HG02852 (cell line): ENCODE measurements at regions not wholly inside any gene's neighbourhood (a gene's known extent, or its start where the extent isn't known, plus 50 kb on each side); places are given as distances from the start of the nearest gene placed in this dataset.

Source experiments
- ATAC-seq: cut with Tn5 transposase; IDR thresholded peaks from one replicate; pipeline ENCODE4 v1.9.1; 2021; ENCODE audit warnings: mild to moderate bottlenecking, moderate library complexity; ENCODE audit not compliant: unreplicated experiment

DNA sequence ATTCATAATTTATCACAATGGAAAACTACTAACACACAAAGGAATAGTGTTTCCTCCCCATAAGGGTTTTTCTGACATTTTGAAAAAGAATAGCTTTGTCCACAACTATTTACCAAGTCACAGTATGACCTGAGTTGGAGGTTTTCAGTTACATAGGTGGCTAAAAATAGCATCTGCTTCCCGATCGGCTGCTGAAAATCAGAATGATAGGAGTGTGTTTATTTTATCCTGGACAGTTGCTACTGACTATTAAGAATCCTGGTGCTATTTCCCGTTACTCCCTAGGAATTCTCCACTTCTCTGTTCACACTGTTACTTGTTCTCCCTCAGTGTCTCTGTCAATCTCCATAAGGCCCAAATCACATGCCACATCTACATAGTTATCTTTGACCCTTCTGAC is 353.9 kb upstream of the RARB start:
- no peak for ATAC-seq

DNA sequence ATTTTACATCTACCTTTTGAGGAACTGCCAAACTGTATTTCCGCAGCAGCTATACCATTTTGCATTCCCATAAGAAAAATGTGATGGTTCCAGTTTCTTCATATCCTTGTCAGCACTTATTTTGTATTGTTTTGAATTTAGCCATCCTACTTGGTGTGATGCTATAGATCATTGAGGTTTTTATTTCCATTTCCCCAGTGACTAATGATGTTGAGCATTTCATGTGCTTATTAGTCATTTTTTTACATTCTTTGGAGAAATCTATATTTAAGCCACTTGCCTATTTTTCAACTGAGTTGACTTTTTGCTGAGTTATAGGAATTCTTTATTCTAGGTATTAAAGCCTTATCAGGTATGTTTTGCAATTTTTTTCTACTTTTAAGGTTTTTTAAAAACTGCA is 347.6 kb upstream of the RARB start:
- ATAC-seq, result no peak

DNA sequence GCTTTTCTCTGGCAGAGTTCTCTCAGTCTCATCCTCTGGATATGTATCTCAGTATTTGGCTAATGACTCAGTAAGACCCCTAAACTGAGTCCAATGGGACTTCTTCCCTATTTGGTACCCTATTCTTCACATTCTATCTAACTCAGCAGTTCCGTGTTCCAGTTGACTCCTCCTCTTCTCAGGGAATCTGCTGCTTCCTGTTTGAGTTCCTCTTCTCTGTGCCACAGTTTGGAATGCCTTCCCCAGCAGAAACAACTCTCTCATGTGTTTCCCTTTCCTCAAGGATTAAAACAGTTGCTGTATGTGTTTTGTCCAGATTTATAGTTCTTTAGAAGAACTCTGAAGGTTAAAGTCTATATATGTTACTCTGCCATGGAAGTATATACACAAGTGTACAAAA is 344.0 kb upstream of the RARB start:
- ATAC-seq, result no peak

DNA sequence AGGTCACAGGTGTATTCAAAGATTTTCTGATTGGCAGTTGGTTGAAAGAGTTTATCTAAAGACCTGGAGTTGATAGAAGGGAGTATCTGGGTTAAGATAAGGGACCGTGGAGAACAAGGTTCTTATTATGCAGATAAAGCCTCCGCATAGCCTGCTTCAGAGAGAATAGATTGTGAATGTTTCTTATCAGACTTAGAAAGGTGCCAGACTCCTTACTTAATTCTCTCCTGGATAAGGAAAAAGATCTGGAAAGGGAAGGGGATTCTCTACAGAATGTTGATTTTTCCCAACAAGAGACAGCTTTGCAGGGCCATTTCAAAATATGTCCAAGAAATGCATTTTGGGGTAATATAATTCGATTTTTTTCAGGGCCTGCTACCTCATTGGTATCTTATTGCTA is 341.3 kb upstream of the RARB start:
- ATAC-seq, result no peak

DNA sequence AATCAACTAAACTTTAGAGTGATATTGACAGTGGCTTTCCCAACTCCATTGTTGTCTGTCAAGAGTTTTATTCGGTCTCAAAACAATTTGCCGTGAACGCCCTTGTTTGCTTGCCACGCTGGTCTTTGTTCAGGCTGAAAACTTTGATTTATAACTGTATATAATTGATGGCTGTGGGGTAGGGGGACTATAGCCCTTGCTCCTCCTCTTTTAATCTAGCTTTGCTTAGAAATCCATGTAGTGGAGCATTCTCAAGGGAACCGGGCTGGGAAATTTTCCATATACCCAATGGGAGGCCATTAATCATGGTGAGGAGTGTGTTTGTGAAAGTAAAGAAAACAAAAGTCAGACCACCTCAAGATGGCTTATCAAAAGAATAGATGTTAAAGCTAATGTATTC is 339.8 kb upstream of the RARB start:
- ATAC-seq, result no peak

DNA sequence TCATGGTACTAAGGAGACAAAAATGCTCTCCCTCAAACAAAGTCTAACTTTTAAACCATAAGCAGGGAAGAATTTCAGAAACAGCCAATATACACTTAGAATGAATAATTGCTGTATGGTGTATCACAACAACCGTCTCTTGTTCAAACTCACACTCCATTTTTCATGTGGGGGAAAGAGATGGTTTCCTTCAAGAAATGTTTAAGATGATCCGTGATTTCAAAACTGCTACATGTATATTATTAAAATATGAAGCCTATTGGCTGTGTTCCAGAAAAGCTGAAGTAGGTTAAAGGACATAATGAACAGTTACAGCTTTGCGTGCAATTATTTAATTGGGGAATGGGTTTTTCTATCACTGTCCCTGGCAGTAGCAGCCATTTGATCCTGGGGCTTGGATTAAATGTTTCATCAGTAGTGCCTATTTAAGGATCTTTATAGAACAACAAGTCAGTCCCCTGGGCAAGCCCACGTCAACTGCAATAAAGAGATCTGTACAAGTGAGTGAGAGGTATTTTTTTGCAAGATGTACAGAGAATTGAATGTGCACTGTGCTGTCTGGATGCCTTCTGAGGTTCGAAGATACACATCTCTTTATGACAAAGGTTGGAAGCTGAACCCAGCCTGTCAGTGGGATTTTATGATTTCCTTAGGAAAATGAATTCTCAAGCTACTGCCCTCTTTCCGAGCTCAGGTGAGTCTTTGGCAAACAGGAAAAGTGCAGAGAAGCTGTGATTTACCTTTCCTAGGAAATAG is 337.2 kb upstream of the RARB start:
- ATAC-seq, result no peak

DNA sequence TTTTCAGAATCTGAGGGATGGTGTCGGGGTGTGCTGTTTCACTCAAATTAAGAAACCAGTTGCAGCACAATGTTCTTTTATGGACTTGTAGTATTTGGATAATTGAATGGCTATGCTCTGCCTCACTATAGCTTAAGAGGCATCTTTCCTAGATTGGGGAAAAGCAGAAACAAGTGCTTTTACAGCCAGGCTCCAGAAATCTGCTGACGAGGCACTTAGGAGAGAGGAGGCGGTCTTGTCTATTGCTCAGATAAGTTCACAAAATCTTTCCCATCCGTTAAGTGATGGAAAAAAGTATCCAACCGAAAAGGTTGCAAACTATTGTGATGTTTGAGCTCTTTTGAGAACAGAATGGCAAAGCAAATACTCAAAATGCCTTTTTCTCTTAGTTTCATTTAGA is 336.1 kb upstream of the RARB start:
- no peak for ATAC-seq

DNA sequence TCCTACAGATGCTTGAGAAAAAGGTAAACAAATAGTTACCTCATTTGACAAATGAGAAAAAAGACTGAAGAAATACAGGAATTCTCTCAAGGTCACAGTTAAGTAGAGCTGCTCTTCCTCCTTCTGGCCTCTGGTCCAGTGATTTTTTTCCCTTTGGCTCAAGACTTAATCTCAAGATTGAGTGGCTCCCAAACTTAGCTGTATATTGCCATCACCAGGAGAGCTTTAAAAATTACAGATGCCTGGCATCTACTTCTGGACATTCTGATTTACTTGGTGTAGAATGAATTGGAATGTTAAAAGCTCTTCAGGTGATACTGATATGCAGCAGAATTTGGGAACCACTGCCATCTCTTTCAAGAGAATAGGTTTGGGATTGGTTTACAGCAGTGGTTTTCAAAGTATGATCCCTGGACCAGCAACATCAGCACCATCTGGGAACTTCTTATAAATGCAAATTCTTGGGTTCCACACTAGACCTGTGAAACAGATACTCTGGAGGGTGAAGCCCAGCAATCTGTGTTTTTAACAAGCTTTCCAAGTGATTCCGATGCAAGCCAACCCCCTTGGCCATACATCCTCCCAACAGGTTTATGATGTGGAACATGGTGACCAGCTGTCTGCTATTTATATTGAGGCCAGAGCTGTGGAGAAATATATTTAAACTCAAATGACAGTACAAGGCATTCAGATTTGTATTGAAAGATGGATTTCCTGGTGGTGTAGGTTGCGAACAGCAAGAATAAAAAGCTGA is 333.0 kb upstream of the RARB start:
- ATAC-seq, result no peak

DNA sequence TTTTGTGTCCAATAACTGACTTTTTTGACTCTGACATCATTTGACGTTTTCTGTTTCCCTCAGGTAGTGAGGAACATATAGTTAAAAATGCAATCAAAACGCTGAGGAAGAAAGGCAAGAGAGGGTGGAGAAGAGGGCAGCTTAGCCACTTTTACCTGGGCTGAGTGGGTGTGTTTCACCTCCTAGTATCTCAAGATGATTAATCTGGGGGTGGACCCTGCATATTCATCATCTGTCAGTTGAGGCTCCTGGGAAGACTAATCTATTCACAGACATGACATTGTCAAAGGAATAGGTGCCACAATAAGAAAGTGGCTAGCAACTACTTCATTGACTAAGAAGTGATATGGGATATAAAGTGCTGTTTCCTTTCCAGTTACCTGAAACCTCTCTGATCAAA is 331.5 kb upstream of the RARB start:
- ATAC-seq, result no peak

DNA sequence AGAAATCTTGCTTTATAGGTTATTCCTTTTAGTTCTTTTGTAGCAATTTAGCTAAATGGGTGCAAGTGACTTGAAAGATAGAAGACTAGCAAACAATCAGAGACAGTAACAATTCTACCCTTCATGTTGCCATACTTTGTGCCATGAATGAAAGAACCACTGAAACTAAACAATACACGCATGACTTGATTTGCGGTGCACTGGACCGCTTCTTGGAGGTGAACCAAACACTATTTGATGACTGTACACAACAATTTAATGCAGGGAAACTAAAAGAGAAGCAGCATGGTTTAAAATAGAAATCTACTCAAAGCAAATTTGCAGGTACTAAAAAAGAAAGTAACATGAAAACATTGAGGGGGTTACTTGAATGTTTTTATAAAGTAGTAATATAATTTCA is 331.0 kb upstream of the RARB start:
- ATAC-seq, result no peak

DNA sequence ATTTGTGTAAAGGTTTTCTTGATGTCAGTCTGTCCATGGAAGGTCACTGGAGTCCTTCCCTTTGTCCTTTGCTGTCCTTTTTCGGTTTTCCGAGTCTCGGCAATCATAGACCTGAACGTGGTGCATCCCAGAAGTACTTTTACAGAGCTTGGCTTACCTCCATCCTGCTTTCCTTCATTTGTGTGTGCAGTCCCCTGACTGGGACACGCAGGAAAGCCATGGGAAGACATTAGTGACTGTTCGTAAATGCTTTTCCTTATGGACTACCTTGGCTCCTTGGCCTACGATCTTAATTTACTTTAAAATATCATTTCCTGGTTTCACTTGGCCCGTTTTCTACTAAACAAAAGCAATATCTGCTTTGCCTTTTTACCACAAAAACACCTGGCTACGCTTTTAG is 328.4 kb upstream of the RARB start:
- no peak for ATAC-seq

DNA sequence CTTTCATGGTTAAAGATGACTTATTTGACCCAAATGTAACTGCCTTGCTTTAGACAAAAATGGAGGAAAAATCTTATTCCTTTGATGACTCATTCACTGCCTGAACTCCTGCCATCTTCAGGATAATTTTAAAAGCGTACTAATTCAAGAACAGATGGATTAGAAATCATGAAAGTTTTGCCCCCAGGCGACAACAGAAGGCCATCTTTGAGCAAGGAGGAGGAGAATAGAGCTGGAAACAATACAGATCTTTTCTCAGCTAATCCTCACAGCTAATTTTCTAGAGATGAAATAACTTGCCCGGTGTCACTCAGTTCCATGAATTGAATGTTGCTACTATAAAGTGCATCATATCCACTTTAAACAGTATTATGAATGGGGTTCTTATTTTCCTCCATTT is 324.7 kb upstream of the RARB start:
- no peak for ATAC-seq

DNA sequence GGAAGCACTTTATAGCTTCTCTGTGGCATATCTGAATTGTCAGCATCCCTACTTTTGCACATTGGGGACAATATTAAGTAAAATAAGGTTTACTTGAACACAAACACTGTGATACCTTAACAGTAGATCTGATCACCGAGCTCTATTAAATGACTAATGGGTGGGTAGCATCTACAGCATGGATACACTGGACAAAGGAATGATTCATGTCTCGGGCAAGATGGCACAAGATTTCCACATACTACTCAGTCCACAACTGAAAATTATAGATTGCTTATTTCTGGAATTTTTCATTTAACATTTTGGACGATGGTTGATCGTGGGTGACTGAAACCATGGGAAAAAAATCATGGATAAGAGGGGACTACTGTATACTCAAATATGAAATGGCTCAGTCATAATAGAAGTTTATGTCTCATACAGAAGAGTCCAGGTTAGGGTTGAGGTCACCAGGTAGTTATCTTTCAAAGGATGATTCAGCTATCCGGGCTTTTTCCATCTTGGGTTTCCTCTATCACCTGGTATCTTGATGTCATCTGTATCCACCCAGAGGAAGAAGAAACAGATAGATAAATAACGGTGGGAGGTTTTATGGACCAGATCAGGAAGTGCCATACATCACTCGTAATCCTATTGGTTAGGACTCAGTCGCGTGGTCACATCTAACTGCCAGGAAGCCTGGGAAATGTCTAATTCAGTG is 320.0 kb upstream of the RARB start:
- no peak for ATAC-seq

DNA sequence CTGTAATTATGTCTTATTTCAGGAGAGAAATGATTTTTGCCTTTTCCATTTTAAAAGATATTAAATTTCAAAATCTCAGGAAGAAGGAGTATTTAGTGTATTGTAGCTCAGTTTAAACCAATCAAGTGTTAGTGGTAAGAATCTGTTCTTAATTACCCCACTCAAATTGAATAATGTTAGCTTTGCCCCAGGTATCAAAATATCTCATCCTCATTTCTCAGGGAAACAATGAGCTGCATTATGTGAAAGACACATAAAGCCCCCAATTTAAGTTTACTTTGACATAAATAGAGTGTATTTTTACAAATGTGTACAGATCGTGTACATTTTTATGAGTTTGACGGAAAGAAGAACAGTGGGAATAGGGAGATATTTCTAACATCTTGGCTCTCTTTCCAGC is 317.4 kb upstream of the RARB start:
- ATAC-seq, result no peak

DNA sequence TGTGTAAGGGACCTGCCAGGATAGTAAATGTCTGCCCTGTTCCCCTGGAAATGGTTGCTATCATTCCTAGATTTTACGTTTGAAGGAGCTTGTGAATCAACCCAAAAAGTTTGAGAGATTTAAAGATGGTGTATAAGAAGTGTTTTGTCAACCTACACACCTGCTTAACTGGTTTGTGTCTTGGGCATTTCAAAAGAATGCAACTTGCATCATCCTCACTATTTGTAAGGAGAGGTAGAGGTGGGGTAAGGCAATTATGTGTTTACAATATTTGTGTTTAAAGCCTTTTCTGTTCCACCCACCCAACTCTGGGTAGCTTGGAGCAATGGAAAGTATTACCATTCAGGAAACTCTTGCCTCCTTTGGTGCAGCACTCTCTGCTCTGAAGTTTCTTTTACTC is 314.2 kb upstream of the RARB start:
- no peak for ATAC-seq

DNA sequence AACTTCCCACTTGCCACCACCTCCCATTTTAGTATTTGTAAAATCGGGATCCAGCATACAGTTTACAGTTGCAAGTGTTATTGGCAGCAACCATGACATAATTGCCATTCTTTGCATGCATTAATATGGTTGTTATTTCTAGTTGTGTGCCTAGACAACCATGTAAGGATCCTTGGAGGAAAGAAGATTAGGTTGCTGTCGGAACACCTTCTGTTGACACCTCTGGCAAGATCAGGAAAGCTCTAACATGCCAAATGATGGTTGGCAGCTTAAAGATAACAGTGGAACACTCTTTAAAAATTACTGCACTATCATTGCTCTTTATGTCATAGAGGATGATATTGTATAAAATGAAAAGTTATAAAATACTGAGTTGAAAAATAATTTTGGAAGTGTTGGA is 313.5 kb upstream of the RARB start:
- no peak for ATAC-seq

DNA sequence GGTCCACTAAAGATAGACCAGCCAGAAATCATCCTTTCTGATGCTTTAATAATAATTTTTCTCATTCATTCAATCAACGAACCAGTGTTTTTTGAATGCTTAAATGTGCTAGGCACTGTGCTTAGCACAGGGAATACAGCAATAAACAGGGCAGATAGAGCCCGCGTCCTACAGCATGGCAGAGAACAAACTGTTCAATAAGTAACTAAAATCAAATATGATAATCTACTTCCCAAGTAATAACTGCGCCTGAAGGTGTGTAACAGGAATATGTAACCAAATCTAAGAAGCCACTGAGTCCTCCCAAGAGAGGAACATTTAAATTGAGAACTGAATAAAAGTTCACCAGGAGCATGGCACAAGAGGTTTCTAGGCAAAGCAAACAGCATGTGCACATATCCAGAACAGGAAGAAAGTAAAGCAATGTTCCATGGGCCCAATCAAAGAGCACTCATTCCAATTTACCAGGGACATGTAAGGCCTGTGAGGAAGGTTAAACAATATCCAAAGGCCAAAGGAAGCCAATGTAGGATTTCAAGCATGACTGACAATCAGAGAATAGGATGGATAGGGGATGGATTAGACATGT is 311.0 kb upstream of the RARB start:
- no peak for ATAC-seq

DNA sequence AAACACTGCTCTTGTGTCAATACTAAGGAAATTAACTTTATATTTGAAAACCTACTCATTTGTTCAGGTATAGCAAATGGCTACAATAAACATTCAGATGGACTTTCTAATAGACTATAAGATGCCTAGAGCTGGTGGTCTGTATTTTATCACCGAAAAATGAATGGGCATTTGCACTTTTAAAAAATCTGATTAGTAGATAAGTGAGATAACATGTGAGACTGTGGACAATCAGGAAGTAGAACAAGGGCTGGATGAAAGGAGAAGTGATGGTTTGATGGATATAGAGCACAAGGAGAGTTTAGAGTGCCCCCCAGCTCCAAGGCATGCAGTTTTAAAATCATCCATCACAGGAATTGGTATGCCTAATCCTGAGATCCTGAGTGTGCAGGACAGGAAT is 308.4 kb upstream of the RARB start:
- no peak for ATAC-seq

DNA sequence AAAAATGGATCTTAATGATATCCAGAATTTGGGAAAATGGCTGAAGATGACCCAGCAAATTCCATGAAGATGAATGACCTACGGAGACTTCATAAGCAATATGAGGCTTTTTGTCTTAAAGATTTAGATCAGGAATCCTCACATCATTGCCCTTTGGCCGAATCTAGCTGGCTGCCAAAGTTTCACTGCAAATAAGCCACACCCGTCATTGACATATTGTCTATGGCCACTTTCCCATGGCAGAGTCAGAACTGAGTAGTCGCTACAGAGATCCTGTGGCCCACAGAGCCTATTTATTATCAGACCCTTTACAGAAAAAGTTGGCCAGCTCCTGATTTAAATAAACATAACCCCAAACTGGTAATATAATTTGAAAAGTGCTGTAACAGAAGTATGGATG is 307.4 kb upstream of the RARB start:
- ATAC-seq, result no peak

DNA sequence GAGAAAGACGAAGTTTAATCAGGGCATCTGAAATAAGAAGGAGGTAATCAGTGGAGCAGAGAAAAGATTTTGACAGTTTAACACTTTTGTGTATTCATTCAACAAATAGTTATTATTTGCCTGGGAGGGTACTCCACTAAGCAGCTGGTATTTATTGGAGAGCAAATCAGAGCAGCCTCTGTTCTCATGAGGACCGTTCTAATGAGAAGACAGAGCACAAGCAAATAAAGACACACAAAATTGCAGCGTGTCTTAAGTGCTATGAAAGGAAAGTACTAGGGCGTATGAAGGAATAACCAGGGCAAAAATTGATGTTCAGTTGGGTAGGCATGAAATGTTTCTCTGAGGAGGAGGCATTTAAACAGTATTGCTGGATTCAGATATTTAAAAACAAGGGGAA is 302.9 kb upstream of the RARB start:
- no peak for ATAC-seq

DNA sequence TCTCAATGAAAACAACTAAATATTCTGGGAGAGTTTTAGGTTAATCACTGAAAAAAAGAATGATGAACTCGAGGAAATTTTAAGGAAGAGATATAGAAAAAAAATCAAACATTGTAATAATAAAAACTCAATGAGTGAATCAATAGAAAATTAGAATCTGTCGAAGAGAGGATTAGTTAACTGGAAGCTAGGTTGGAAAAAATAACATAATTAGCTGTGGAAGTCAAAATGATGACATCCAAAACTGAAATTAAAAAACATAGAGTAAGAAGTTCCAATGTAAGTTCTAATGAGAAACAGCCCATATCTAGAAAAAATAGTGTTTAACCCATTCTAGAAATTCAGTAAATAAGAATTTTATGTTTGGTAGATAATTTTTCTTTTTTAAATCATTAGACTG is 299.3 kb upstream of the RARB start:
- no peak for ATAC-seq
